ENCODE measurements at regions not wholly inside any gene's neighbourhood (a gene's known extent, or its start where the extent isn't known, plus 50 kb on each side); places are given as distances from the start of the nearest gene placed in this dataset.
"Not testable (repeated sequence)": the region's sequence is repeated elsewhere in the genome, so short reads cannot be mapped to it uniquely, and the experiment has no call there.

- Histone ChIP-seq H3K27ac (ENCODE audit: low read depth, low read length) (no peak overlapping the region), H3K9me3 (ENCODE audit: control insufficient read depth, insufficient read depth, low read length) (no peaks in the 10 kb centered on the region), H3K4me3 (ENCODE audit: low read depth, low read length) (no peak overlapping the region), H3K27me3 (ENCODE audit: control insufficient read depth, insufficient read depth, low read length) (no peaks in the 10 kb centered on the region), H3K36me3 (ENCODE audit: control insufficient read depth, insufficient read depth, low read length) (no peaks in the 10 kb centered on the region), H3K4me1 (ENCODE audit: control insufficient read depth, insufficient read depth, low read length) (peaks cover 19% of the 10 kb centered on the region), H3K9ac (ENCODE audit: low read depth, low read length) (no peak overlapping the region)
Observed at GRCh38 chr6:146917979-146918378, 286.2 kb upstream of the STXBP5 start.

- Histone ChIP-seq H3K27me3 (ENCODE audit: control insufficient read depth, insufficient read depth, low read length) (no peaks in the 10 kb centered on the region), H3K9ac (ENCODE audit: low read depth, low read length) (no peak overlapping the region), H3K9me3 (ENCODE audit: control insufficient read depth, insufficient read depth, low read length) (no peaks in the 10 kb centered on the region), H3K4me3 (ENCODE audit: low read depth, low read length) (no peak overlapping the region), H3K27ac (ENCODE audit: low read depth, low read length) (no peak overlapping the region), H3K36me3 (ENCODE audit: control insufficient read depth, insufficient read depth, low read length) (no peaks in the 10 kb centered on the region), H3K4me1 (ENCODE audit: control insufficient read depth, insufficient read depth, low read length) (peaks cover 9% of the 10 kb centered on the region)
Observed at GRCh38 chr6:146919017-146919416, 285.2 kb upstream of the STXBP5 start.

- Histone ChIP-seq H3K4me1 (ENCODE audit: control insufficient read depth, insufficient read depth, low read length) (no peaks in the 10 kb centered on the region), H3K27ac (ENCODE audit: low read depth, low read length) (no peak overlapping the region), H3K9me3 (ENCODE audit: control insufficient read depth, insufficient read depth, low read length) (no peaks in the 10 kb centered on the region), H3K9ac (ENCODE audit: low read depth, low read length) (no peak overlapping the region), H3K27me3 (ENCODE audit: control insufficient read depth, insufficient read depth, low read length) (no peaks in the 10 kb centered on the region), H3K36me3 (ENCODE audit: control insufficient read depth, insufficient read depth, low read length) (no peaks in the 10 kb centered on the region), H3K4me3 (ENCODE audit: low read depth, low read length) (no peak overlapping the region)
Observed at GRCh38 chr6:146923205-146923833, 280.9 kb upstream of the STXBP5 start.

- no peaks in the 10 kb centered on the region for H3K4me1 ChIP-seq (ENCODE audit: control insufficient read depth, insufficient read depth, low read length)
- no peaks in the 10 kb centered on the region for H3K9me3 ChIP-seq (ENCODE audit: control insufficient read depth, insufficient read depth, low read length)
- H3K27me3 ChIP-seq (ENCODE audit: control insufficient read depth, insufficient read depth, low read length) = no peaks in the 10 kb centered on the region
- no peak overlapping the region for H3K4me3 ChIP-seq (ENCODE audit: low read depth, low read length)
- no peaks in the 10 kb centered on the region for H3K36me3 ChIP-seq (ENCODE audit: control insufficient read depth, insufficient read depth, low read length)
- no peak overlapping the region for H3K27ac ChIP-seq (ENCODE audit: low read depth, low read length)
- no peak overlapping the region for H3K9ac ChIP-seq (ENCODE audit: low read depth, low read length)
Observed at GRCh38 chr6:146925846-146926245, 278.4 kb upstream of the STXBP5 start.

GRCh38 chr6:146928503-146928902, 275.7 kb upstream of the STXBP5 start:
- no peaks in the 10 kb centered on the region for H3K27me3 ChIP-seq (ENCODE audit: control insufficient read depth, insufficient read depth, low read length)
- H3K9ac ChIP-seq (ENCODE audit: low read depth, low read length) = no peak overlapping the region
- no peaks in the 10 kb centered on the region for H3K9me3 ChIP-seq (ENCODE audit: control insufficient read depth, insufficient read depth, low read length)
- H3K36me3 ChIP-seq (ENCODE audit: control insufficient read depth, insufficient read depth, low read length) = no peaks in the 10 kb centered on the region
- no peak overlapping the region for H3K27ac ChIP-seq (ENCODE audit: low read depth, low read length)
- H3K4me1 ChIP-seq (ENCODE audit: control insufficient read depth, insufficient read depth, low read length) = no peaks in the 10 kb centered on the region
- H3K4me3 ChIP-seq (ENCODE audit: low read depth, low read length) = no peak overlapping the region

GRCh38 chr6:146931214-146931613, 273.0 kb upstream of the STXBP5 start:
- Histone ChIP-seq H3K4me3 (ENCODE audit: low read depth, low read length) (no peak overlapping the region), H3K27me3 (ENCODE audit: control insufficient read depth, insufficient read depth, low read length) (no peaks in the 10 kb centered on the region), H3K9me3 (ENCODE audit: control insufficient read depth, insufficient read depth, low read length) (no peaks in the 10 kb centered on the region), H3K36me3 (ENCODE audit: control insufficient read depth, insufficient read depth, low read length) (no peaks in the 10 kb centered on the region), H3K9ac (ENCODE audit: low read depth, low read length) (no peak overlapping the region), H3K4me1 (ENCODE audit: control insufficient read depth, insufficient read depth, low read length) (no peaks in the 10 kb centered on the region), H3K27ac (ENCODE audit: low read depth, low read length) (no peak overlapping the region)

- H3K27me3 ChIP-seq (ENCODE audit: control insufficient read depth, insufficient read depth, low read length) = no peaks in the 10 kb centered on the region
- H3K36me3 ChIP-seq (ENCODE audit: control insufficient read depth, insufficient read depth, low read length) = no peaks in the 10 kb centered on the region
- no peak overlapping the region for H3K4me3 ChIP-seq (ENCODE audit: low read depth, low read length)
- no peaks in the 10 kb centered on the region for H3K4me1 ChIP-seq (ENCODE audit: control insufficient read depth, insufficient read depth, low read length)
- H3K9ac ChIP-seq (ENCODE audit: low read depth, low read length) = no peak overlapping the region
- no peak overlapping the region for H3K27ac ChIP-seq (ENCODE audit: low read depth, low read length)
- no peaks in the 10 kb centered on the region for H3K9me3 ChIP-seq (ENCODE audit: control insufficient read depth, insufficient read depth, low read length)
Observed at GRCh38 chr6:146937316-146937715, 266.9 kb upstream of the STXBP5 start.

- no peaks in the 10 kb centered on the region for H3K36me3 ChIP-seq (ENCODE audit: control insufficient read depth, insufficient read depth, low read length)
Observed at GRCh38 chr6:146938266-146938665, 266.0 kb upstream of the STXBP5 start.

GRCh38 chr6:146939456-146939855, 264.8 kb upstream of the STXBP5 start:
- not testable (repeated sequence) for H3K4me1 ChIP-seq (ENCODE audit: control insufficient read depth, insufficient read depth, low read length); H3K36me3 ChIP-seq (ENCODE audit: control insufficient read depth, insufficient read depth, low read length); H3K9ac ChIP-seq (ENCODE audit: low read depth, low read length); H3K27ac ChIP-seq (ENCODE audit: low read depth, low read length); H3K4me3 ChIP-seq (ENCODE audit: low read depth, low read length); H3K27me3 ChIP-seq (ENCODE audit: control insufficient read depth, insufficient read depth, low read length); H3K9me3 ChIP-seq (ENCODE audit: control insufficient read depth, insufficient read depth, low read length)

More at GRCh38 chr6:146938266-146938665, 266.0 kb upstream of the STXBP5 start:
- no peak overlapping the region for H3K9ac ChIP-seq (ENCODE audit: low read depth, low read length)
- H3K4me3 ChIP-seq (ENCODE audit: low read depth, low read length) = no peak overlapping the region
- no peaks in the 10 kb centered on the region for H3K27me3 ChIP-seq (ENCODE audit: control insufficient read depth, insufficient read depth, low read length)
- H3K4me1 ChIP-seq (ENCODE audit: control insufficient read depth, insufficient read depth, low read length) = no peaks in the 10 kb centered on the region
- no peaks in the 10 kb centered on the region for H3K9me3 ChIP-seq (ENCODE audit: control insufficient read depth, insufficient read depth, low read length)
- no peak overlapping the region for H3K27ac ChIP-seq (ENCODE audit: low read depth, low read length)

- H3K36me3 ChIP-seq (ENCODE audit: control insufficient read depth, insufficient read depth, low read length) = no peaks in the 10 kb centered on the region
- no peak overlapping the region for H3K9ac ChIP-seq (ENCODE audit: low read depth, low read length)
- no peak overlapping the region for H3K27ac ChIP-seq (ENCODE audit: low read depth, low read length)
- H3K4me3 ChIP-seq (ENCODE audit: low read depth, low read length) = no peak overlapping the region
- no peaks in the 10 kb centered on the region for H3K4me1 ChIP-seq (ENCODE audit: control insufficient read depth, insufficient read depth, low read length)
- no peaks in the 10 kb centered on the region for H3K9me3 ChIP-seq (ENCODE audit: control insufficient read depth, insufficient read depth, low read length)
- H3K27me3 ChIP-seq (ENCODE audit: control insufficient read depth, insufficient read depth, low read length) = no peaks in the 10 kb centered on the region
Observed at GRCh38 chr6:146943664-146944063, 260.6 kb upstream of the STXBP5 start.

- H3K9ac ChIP-seq (ENCODE audit: low read depth, low read length) = no peak overlapping the region
- H3K36me3 ChIP-seq (ENCODE audit: control insufficient read depth, insufficient read depth, low read length) = no peaks in the 10 kb centered on the region
Observed at GRCh38 chr6:146944077-146944476, 260.1 kb upstream of the STXBP5 start.

GRCh38 chr6:146944809-146945208, 259.4 kb upstream of the STXBP5 start:
- H3K4me1 ChIP-seq (ENCODE audit: control insufficient read depth, insufficient read depth, low read length) = no peaks in the 10 kb centered on the region
- no peak overlapping the region for H3K9ac ChIP-seq (ENCODE audit: low read depth, low read length)
- no peaks in the 10 kb centered on the region for H3K36me3 ChIP-seq (ENCODE audit: control insufficient read depth, insufficient read depth, low read length)

More at GRCh38 chr6:146944077-146944476, 260.1 kb upstream of the STXBP5 start:
- H3K4me1 ChIP-seq (ENCODE audit: control insufficient read depth, insufficient read depth, low read length) = no peaks in the 10 kb centered on the region
- H3K27me3 ChIP-seq (ENCODE audit: control insufficient read depth, insufficient read depth, low read length) = no peaks in the 10 kb centered on the region
- no peak overlapping the region for H3K27ac ChIP-seq (ENCODE audit: low read depth, low read length)
- no peaks in the 10 kb centered on the region for H3K9me3 ChIP-seq (ENCODE audit: control insufficient read depth, insufficient read depth, low read length)
- H3K4me3 ChIP-seq (ENCODE audit: low read depth, low read length) = no peak overlapping the region

More at GRCh38 chr6:146944809-146945208, 259.4 kb upstream of the STXBP5 start:
- H3K27me3 ChIP-seq (ENCODE audit: control insufficient read depth, insufficient read depth, low read length) = no peaks in the 10 kb centered on the region
- no peak overlapping the region for H3K27ac ChIP-seq (ENCODE audit: low read depth, low read length)
- no peaks in the 10 kb centered on the region for H3K9me3 ChIP-seq (ENCODE audit: control insufficient read depth, insufficient read depth, low read length)
- no peak overlapping the region for H3K4me3 ChIP-seq (ENCODE audit: low read depth, low read length)
